ENCODE measurements at regions not wholly inside any gene's neighbourhood (a gene's known extent, or its start where the extent isn't known, plus 50 kb on each side); places are given as distances from the start of the nearest gene placed in this dataset.

GRCh38 chr5:163706053-163706771, 200.8 kb downstream of the MAT2B start:
- TF ChIP-seq CTCF (IDR thresholded peaks at IDR 0.05; ENCODE audit: low read length) (no peak), EZH2 (IDR thresholded peaks at IDR 0.05; ENCODE audit: borderline replicate concordance, low read length) (no peak)
